HG03457 (cell line): ENCODE measurements at regions not wholly inside any gene's neighbourhood (a gene's known extent, or its start where the extent isn't known, plus 50 kb on each side); places are given as distances from the start of the nearest gene placed in this dataset.

Source experiments
- ATAC-seq: cut with Tn5 transposase; IDR thresholded peaks from one replicate; pipeline ENCODE4 v1.9.1; 2021; ENCODE audit warnings: moderate number of reproducible peaks; ENCODE audit not compliant: unreplicated experiment

- ATAC-seq: no peak
These were observed 134.1 kb downstream of the ZC3H11B start for GRCh38 chr1:219478811-219479210.

GRCh38 chr1:219477861-219478260 lies 135.0 kb downstream of the ZC3H11B start:
- no peak for ATAC-seq

GRCh38 chr1:219476716-219477115 lies 136.2 kb downstream of the ZC3H11B start:
- peak; percentile 37 for ATAC-seq

DNA sequence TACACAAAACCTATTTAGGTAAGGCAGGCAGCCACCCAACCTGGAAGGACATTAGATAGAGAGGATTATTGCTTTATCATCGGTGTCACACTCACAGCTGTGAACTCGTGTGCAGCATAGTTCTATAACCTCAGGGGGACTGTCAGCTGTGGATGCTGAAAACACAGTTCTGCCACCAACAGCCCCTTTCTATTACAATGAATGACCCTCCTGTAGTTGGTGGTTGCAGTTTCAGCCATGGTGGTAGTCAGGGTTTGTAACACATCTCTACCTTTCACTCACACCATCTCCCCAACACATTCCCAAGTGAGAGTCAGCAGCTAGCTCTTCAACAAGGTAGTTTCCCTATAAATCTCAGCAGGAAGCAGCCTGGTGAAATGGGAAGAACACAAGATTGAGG lies 136.8 kb downstream of the ZC3H11B start:
- peak; percentile 86 for ATAC-seq

DNA sequence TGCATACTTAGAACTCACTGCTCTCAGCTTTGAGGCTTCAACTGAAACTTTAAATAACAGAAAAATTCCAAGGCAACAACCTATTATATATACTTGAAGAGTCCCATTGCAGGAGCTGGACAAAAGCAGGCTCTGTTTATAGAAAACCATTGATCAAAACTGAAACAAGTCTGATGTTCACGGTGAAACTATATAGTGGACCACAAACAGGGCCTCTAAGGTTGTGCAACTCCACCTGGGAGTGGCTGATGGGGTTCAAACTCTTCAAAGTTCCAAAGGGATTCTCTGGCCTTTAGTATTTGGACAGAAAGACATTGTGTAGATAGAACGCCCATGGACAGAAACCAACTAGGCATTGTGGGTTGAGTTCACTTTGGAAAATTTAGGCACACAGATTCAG lies 140.3 kb downstream of the ZC3H11B start:
- ATAC-seq: no peak

DNA sequence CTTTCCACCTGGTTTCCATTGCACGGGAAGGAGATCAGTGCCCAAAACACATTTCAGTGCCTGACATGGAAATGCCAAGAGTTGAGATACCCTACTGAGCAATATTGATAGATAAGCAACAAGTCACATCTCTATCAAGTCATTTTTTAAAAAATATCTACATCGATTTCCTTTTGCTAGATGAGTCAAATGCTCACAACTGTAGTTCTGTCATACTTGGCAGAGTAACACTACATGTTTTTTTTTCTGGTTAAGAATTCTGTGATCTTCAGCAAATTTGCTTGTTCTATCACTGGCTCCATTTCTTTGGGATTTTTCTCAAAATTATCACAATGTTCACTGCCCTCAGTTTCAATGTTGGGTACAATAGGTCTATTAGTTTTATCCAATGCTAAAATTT lies 145.4 kb downstream of the ZC3H11B start:
- no peak for ATAC-seq

- ATAC-seq: no peak
These were observed 146.1 kb downstream of the ZC3H11B start for GRCh38 chr1:219466766-219467165.

DNA sequence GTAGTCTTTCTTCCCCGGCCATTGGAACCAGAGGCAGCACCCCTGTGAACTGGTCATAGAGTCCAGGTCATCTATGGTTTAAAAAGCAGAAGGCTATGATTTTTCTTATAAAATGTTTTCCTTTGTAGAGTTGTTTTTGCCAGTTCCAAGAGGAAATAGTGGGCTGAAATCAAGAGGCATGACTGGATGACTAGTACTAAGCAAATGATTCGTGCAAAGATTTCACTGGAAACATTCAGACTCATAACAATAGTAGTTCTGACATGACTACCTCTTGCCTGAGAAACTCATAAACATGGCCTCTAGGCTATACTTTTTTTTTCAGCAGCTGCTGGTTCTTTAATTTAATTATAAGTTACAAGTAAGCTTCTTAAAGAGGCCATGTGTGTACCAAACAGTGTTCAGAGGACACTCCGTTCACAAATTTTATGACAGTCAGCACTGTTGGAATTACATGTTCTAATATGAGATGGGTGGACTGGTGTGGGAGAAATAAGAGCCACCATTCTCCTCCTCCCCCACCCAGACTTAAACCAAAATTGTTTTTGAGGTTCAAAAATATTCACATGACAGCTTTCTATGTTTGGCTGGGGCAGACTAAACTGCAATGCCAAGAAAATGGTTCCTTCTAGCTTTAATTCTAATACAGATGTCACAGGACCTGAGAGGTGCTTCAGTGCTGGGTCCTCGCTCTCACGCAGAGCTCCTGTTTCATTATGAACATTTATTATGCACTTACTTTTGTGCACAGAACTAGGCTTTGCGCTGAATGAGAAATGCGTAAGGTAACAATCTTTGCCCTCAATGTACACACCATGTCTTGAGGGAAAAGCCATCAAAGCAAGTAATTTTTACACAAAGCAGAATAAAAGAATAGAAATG lies 147.5 kb downstream of the ZC3H11B start:
- peak; percentile 47 for ATAC-seq

DNA sequence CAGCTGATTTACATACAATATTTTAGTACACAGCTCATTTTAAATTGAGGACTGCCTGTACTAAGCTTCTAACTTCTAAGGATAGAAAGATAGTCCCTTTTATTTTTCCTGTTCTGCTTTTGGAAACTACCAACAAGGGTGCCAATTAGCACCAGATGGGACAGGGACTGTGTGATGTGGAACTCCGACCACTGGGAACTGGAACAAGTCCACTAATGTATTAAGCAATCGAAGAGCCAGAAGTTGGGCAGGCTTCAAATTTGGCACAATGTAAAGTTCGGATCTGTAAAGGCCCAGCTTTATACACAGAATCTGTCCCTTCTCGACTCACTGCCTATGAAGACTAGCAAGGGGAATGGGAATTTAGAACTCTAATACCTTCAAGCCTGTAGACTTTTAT lies 149.3 kb downstream of the ZC3H11B start:
- no peak for ATAC-seq

DNA sequence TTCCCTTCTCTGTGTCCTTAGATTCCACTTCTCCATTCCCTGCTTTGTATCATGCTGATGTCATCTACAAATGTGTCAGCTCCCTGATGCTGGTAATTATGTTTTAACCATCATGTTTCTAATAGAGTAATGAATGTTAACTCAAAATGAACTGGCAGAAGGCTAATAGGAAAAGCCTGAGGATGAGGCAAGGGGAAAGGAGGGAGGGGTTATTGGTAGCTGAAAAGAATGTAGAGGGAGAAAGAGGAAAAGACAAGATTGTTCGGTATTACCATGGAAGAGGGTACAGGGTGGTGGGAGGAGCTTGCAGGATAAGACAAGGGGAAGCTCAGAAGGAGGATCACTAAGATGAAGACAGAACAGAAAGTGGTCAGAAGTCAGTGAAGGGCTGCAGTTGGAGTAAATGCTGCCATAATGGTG lies 150.9 kb downstream of the ZC3H11B start:
- ATAC-seq: no peak

DNA sequence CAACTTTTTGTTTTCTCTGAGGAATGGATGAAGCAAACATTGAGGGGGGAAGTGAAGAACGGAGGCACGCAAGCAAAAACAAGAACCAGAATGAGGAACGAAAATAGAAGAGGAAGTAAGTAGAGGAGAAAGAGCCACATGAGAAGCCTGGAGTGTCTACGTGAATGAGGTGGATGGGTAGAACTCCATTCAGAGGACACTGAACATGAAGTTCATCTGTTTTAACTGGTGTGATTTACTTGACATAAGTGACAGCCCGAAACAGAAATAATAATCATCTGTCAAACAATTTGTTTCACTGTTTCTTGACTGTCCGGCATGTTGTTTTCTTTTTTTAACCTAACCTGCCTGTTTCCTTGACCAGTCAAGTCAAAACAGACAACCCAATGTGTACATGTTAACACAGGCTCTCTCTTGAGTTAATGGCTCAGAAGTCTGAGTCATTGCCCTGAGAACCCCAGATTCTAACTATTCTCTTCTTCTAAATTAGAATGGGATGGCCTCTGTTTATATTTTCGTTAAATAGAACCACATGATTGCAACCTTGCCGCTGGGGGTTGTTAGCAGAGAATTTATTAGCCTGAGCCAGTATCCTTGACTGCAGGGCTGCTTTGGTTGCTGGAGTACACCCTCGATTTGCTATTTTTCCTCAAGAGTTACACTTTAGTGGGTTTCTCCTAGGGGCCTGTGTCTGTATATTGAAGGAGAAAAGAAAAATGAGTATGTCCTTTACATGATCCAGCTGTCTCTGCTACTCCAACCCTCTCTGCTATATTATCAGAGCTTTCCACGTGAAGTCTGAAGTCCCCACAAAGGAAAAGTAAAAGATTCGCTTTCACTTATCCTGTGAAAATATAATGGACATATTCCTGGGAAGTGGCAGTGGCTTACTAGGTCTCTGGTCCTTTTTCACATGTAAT lies 151.7 kb downstream of the ZC3H11B start:
- ATAC-seq: peak; percentile 72

GRCh38 chr1:219460081-219460895 lies 152.6 kb downstream of the ZC3H11B start:
- ATAC-seq: no peak

DNA sequence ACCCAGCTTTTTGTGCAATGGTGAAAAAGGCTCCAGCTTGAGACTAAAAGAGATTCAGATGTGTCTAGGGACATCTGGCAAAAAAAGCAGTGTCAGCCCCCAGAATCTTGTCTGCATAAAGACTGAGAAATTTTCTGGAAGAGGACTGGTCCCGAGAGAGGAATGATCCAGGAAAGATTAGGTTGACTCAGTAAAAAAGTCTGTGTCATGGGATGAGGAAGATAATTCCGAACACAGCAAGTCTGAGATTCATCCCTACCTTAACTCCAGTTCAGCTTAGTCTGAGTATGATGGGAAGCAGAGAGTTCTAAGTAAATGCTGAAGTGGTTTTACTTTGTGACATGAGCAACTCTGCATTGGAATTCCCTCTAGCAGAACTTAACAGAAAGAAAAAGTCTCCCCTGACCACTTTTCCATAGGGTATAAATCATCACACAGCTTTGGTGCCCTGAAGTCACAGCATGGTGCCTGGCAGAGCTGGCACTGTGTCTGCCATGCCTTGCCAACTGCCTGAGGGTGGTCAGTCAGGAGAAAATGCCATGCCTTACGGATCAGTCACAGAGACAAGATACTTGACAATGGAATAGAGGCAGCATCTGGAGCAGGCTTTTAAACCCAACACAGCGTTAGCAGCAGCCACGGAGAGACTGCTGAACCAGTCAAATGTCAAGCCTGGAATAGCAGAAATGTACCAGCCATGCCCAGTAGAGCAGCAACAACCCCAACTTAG lies 153.4 kb downstream of the ZC3H11B start:
- no peak for ATAC-seq

DNA sequence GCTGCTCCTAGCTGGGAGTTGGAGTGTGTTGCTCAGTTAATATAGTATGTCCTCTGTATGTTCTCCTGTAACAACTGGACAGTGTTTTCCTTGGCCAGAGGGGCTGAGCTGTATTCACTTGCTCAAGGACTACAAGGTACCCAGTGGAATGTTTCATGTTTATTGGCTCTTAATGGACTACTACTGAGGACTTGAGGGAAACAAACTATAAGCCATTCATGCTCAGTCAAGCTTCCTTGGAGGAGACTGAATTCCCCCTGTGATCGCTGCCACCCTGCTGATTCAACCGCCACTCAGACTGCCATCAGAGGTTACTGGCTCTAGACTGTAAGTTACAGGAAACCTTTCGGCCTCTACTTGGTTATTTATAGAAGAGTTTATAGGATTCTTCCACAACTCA lies 166.6 kb downstream of the ZC3H11B start:
- ATAC-seq: no peak

- ATAC-seq: no peak
These were observed 167.0 kb downstream of the ZC3H11B start for GRCh38 chr1:219445864-219446263.

DNA sequence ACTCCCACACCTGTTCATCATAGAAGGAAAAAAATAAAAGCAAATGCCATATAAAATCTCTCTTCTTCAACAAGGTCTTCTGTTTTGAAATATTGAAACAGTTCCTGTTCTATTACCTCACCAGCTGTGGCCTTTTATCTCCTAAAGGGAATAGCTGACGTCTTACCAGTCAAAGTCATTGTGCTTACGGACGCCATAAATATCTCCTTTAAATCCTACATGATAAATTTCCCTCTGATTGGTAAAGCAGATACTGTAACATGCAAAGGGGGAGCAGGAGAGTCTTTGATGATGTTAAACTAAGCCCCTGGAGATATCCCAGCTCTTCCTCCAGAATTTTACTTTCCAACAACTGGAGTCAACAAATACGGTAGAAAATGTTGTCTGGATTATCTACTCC lies 168.4 kb downstream of the ZC3H11B start:
- ATAC-seq: no peak

- no peak for ATAC-seq
These were observed 169.1 kb downstream of the ZC3H11B start for GRCh38 chr1:219443763-219444162.

GRCh38 chr1:219442611-219443061 lies 170.3 kb downstream of the ZC3H11B start:
- no peak for ATAC-seq

DNA sequence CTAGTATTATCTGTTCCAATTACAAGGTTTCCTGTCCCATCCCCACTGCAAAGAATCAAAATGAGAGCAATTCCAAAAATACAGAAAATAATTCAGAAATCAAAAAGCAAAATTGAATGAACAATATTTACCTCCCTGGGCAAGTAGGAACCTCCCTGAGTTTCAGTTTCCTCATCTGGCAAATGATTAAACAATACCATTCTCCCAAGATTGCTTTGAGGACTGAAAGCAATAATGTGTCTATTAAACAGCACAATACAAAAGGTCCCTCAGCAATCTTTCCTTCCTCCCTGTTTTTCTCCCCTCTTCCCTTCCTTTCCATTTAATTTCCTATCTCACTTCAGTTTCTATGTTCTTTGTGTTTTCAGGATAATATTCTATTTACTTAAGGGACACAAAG lies 171.0 kb downstream of the ZC3H11B start:
- ATAC-seq: no peak

DNA sequence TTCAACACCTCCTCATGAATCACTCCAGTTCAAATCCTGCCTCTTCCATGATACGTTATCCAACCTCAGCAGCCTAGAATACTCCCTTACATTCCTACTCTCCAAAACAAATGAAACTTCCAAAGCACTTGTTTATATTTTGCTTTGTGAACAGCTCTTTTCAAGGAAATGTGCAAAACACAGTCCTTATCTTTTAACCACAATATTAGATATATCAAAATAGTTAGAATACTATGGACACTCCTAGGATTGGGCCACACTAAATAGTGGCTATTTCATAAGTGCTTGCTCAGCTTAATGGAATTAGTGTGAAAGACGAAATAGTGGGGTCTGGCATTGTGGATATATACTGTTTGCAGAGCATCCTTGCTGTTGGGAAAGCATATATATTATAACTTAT lies 173.5 kb downstream of the ZC3H11B start:
- no peak for ATAC-seq
